ENCODE measurements at regions not wholly inside any gene's neighbourhood (a gene's known extent, or its start where the extent isn't known, plus 50 kb on each side); places are given as distances from the start of the nearest gene placed in this dataset.

- no peak overlapping the region for H3K27ac ChIP-seq (ENCODE audit: low read depth in 1 of 2, low read length in 1 of 2)
- H3K36me3 ChIP-seq (ENCODE audit: control insufficient read depth in 2 of 2, insufficient read depth in 2 of 2, low read length in 1 of 2): no peaks in the 10 kb centered on the region
- DNase-seq (ENCODE audit: low read depth in 6 of 9, low spot score in 9 of 9): no peak
- H3K27me3 ChIP-seq (ENCODE audit: control insufficient read depth in 2 of 2, insufficient read depth in 1 of 2, low read length in 1 of 2): no peaks in the 10 kb centered on the region
- no peaks in the 10 kb centered on the region for H3K4me1 ChIP-seq (ENCODE audit: control insufficient read depth in 2 of 2, insufficient read depth in 2 of 2, low read length in 2 of 2)
- no peaks in the 10 kb centered on the region for H3K9me3 ChIP-seq (ENCODE audit: control insufficient read depth in 2 of 2, insufficient read depth in 1 of 2, low read length in 1 of 2)
- H3K4me3 ChIP-seq (ENCODE audit: low read length in 2 of 2): no peak overlapping the region
Observed at GRCh38 chr18:41042866-41043265, 912.2 kb upstream of the PIK3C3 start.

GRCh38 chr18:41038071-41038470 is 917.0 kb upstream of the PIK3C3 start:
- Histone ChIP-seq H3K27ac (ENCODE audit: low read depth in 1 of 2, low read length in 1 of 2) (no peak overlapping the region), H3K36me3 (ENCODE audit: control insufficient read depth in 2 of 2, insufficient read depth in 2 of 2, low read length in 1 of 2) (no peaks in the 10 kb centered on the region), H3K4me1 (ENCODE audit: control insufficient read depth in 2 of 2, insufficient read depth in 2 of 2, low read length in 2 of 2) (no peaks in the 10 kb centered on the region), H3K4me3 (ENCODE audit: low read length in 2 of 2) (no peak overlapping the region), H3K9me3 (ENCODE audit: control insufficient read depth in 2 of 2, insufficient read depth in 1 of 2, low read length in 1 of 2) (no peaks in the 10 kb centered on the region), H3K27me3 (ENCODE audit: control insufficient read depth in 2 of 2, insufficient read depth in 1 of 2, low read length in 1 of 2) (no peaks in the 10 kb centered on the region)
- DNase-seq (ENCODE audit: low read depth in 6 of 9, low spot score in 9 of 9): no peak
- 100% methylated on average over 1 of the region's 1 CpG for WGBS

- Histone ChIP-seq H3K9me3 (ENCODE audit: control insufficient read depth in 2 of 2, insufficient read depth in 1 of 2, low read length in 1 of 2) (no peaks in the 10 kb centered on the region), H3K27me3 (ENCODE audit: control insufficient read depth in 2 of 2, insufficient read depth in 1 of 2, low read length in 1 of 2) (no peaks in the 10 kb centered on the region), H3K4me1 (ENCODE audit: control insufficient read depth in 2 of 2, insufficient read depth in 2 of 2, low read length in 2 of 2) (no peaks in the 10 kb centered on the region), H3K36me3 (ENCODE audit: control insufficient read depth in 2 of 2, insufficient read depth in 2 of 2, low read length in 1 of 2) (no peaks in the 10 kb centered on the region), H3K27ac (ENCODE audit: low read depth in 1 of 2, low read length in 1 of 2) (no peak overlapping the region), H3K4me3 (ENCODE audit: low read length in 2 of 2) (no peak overlapping the region)
- WGBS: 91% methylated on average over 6 of the region's 6 CpGs
- no peak for DNase-seq (ENCODE audit: low read depth in 6 of 9, low spot score in 9 of 9)
Observed at GRCh38 chr18:41036346-41036745, 918.7 kb upstream of the PIK3C3 start.

GRCh38 chr18:41034413-41034812 is 920.6 kb upstream of the PIK3C3 start:
- Histone ChIP-seq H3K27me3 (ENCODE audit: control insufficient read depth in 2 of 2, insufficient read depth in 1 of 2, low read length in 1 of 2) (no peaks in the 10 kb centered on the region), H3K9me3 (ENCODE audit: control insufficient read depth in 2 of 2, insufficient read depth in 1 of 2, low read length in 1 of 2) (no peaks in the 10 kb centered on the region), H3K36me3 (ENCODE audit: control insufficient read depth in 2 of 2, insufficient read depth in 2 of 2, low read length in 1 of 2) (no peaks in the 10 kb centered on the region), H3K4me1 (ENCODE audit: control insufficient read depth in 2 of 2, insufficient read depth in 2 of 2, low read length in 2 of 2) (no peaks in the 10 kb centered on the region), H3K4me3 (ENCODE audit: low read length in 2 of 2) (no peak overlapping the region), H3K27ac (ENCODE audit: low read depth in 1 of 2, low read length in 1 of 2) (no peak overlapping the region)
- WGBS: 92% methylated on average over 2 of the region's 2 CpGs
- DNase-seq (ENCODE audit: low read depth in 6 of 9, low spot score in 9 of 9): no peak

DNA sequence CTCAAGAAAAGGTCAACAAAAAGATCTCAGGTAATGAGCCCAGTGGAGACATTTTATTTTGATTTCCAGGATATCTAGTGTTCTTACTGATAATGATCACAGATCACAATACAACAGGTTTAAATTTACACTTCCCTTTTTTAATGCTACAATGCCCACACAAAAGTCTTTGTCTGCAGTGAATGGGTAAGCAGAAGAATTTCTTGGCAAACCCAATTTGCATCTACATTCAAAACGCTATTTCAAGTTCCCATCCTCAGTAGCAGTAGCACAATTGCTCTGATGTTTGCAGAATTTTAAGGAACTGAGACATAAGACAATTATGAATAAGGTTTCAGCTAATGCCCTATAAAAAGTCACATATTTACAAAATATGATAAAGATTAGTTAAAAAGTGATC is 929.4 kb upstream of the PIK3C3 start:
- WGBS: 68% methylated on average over 1 of the region's 1 CpG
- no peaks in the 10 kb centered on the region for H3K4me1 ChIP-seq (ENCODE audit: control insufficient read depth in 2 of 2, insufficient read depth in 2 of 2, low read length in 2 of 2)
- H3K36me3 ChIP-seq (ENCODE audit: control insufficient read depth in 2 of 2, insufficient read depth in 2 of 2, low read length in 1 of 2): no peaks in the 10 kb centered on the region
- DNase-seq (ENCODE audit: low read depth in 6 of 9, low spot score in 9 of 9): no peak
- no peaks in the 10 kb centered on the region for H3K27me3 ChIP-seq (ENCODE audit: control insufficient read depth in 2 of 2, insufficient read depth in 1 of 2, low read length in 1 of 2)
- no peak overlapping the region for H3K4me3 ChIP-seq (ENCODE audit: low read length in 2 of 2)
- no peak overlapping the region for H3K27ac ChIP-seq (ENCODE audit: low read depth in 1 of 2, low read length in 1 of 2)
- no peaks in the 10 kb centered on the region for H3K9me3 ChIP-seq (ENCODE audit: control insufficient read depth in 2 of 2, insufficient read depth in 1 of 2, low read length in 1 of 2)

GRCh38 chr18:41024792-41025191 is 930.2 kb upstream of the PIK3C3 start:
- WGBS: 93% methylated on average over 2 of the region's 2 CpGs
- DNase-seq (ENCODE audit: low read depth in 6 of 9, low spot score in 9 of 9): no peak
- Histone ChIP-seq H3K4me3 (ENCODE audit: low read length in 2 of 2) (no peak overlapping the region), H3K9me3 (ENCODE audit: control insufficient read depth in 2 of 2, insufficient read depth in 1 of 2, low read length in 1 of 2) (no peaks in the 10 kb centered on the region), H3K4me1 (ENCODE audit: control insufficient read depth in 2 of 2, insufficient read depth in 2 of 2, low read length in 2 of 2) (no peaks in the 10 kb centered on the region), H3K27ac (ENCODE audit: low read depth in 1 of 2, low read length in 1 of 2) (no peak overlapping the region), H3K27me3 (ENCODE audit: control insufficient read depth in 2 of 2, insufficient read depth in 1 of 2, low read length in 1 of 2) (no peaks in the 10 kb centered on the region), H3K36me3 (ENCODE audit: control insufficient read depth in 2 of 2, insufficient read depth in 2 of 2, low read length in 1 of 2) (no peaks in the 10 kb centered on the region)

DNA sequence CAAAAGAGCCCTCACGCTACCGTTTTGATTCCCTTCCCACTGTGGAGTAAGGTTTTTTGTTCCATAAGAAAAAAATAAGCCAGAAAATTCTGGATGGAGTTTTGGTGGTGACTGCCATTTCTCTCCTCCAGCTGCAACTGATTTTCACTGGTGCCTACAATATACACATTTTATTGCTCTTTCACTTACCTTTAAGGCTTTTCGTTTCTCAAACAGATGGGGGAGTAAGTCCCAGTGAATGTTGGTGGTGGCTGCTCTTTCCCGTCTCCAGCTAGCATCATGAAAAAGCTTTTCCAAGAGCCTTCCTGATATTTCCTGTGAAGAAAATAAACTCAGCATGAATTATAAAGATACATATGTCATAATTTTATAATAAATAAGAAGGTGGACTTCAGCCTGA is 932.5 kb upstream of the PIK3C3 start:
- H3K27me3 ChIP-seq (ENCODE audit: control insufficient read depth in 2 of 2, insufficient read depth in 1 of 2, low read length in 1 of 2): no peaks in the 10 kb centered on the region
- DNase-seq (ENCODE audit: low read depth in 6 of 9, low spot score in 9 of 9): no peak
- H3K36me3 ChIP-seq (ENCODE audit: control insufficient read depth in 2 of 2, insufficient read depth in 2 of 2, low read length in 1 of 2): no peaks in the 10 kb centered on the region
- H3K4me3 ChIP-seq (ENCODE audit: low read length in 2 of 2): no peak overlapping the region
- H3K4me1 ChIP-seq (ENCODE audit: control insufficient read depth in 2 of 2, insufficient read depth in 2 of 2, low read length in 2 of 2): no peaks in the 10 kb centered on the region
- no peaks in the 10 kb centered on the region for H3K9me3 ChIP-seq (ENCODE audit: control insufficient read depth in 2 of 2, insufficient read depth in 1 of 2, low read length in 1 of 2)
- 86% methylated on average over 4 of the region's 4 CpGs for WGBS
- no peak overlapping the region for H3K27ac ChIP-seq (ENCODE audit: low read depth in 1 of 2, low read length in 1 of 2)

GRCh38 chr18:41021089-41021488 is 933.9 kb upstream of the PIK3C3 start:
- DNase-seq (ENCODE audit: low read depth in 6 of 9, low spot score in 9 of 9): no peak
- H3K9me3 ChIP-seq (ENCODE audit: control insufficient read depth in 2 of 2, insufficient read depth in 1 of 2, low read length in 1 of 2): no peaks in the 10 kb centered on the region
- H3K27me3 ChIP-seq (ENCODE audit: control insufficient read depth in 2 of 2, insufficient read depth in 1 of 2, low read length in 1 of 2): no peaks in the 10 kb centered on the region
- H3K4me1 ChIP-seq (ENCODE audit: control insufficient read depth in 2 of 2, insufficient read depth in 2 of 2, low read length in 2 of 2): no peaks in the 10 kb centered on the region
- no peak overlapping the region for H3K27ac ChIP-seq (ENCODE audit: low read depth in 1 of 2, low read length in 1 of 2)
- 74% methylated on average over 3 of the region's 3 CpGs for WGBS
- no peak overlapping the region for H3K4me3 ChIP-seq (ENCODE audit: low read length in 2 of 2)
- no peaks in the 10 kb centered on the region for H3K36me3 ChIP-seq (ENCODE audit: control insufficient read depth in 2 of 2, insufficient read depth in 2 of 2, low read length in 1 of 2)

DNA sequence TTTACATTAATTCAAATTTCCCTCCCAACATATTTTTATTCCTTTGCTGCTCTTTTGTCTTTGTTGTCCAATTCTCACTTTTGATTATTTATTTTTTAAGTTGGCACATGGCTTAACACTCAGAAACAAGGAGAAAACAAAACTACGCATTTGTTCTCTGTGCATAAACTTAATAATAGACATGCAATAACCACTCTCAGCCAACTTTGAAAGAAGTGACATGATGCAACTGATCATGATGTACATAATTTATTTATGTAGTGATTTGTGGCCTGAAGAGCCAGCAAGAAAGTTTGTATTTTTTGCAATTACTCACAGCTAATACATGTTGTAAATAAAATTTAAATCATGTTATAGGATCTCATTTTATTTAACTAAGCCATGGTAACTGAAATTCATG is 942.8 kb upstream of the PIK3C3 start:
- DNase-seq (ENCODE audit: low read depth in 6 of 9, low spot score in 9 of 9): no peak
- Histone ChIP-seq H3K4me3 (ENCODE audit: low read length in 2 of 2) (no peak overlapping the region), H3K4me1 (ENCODE audit: control insufficient read depth in 2 of 2, insufficient read depth in 2 of 2, low read length in 2 of 2) (no peaks in the 10 kb centered on the region), H3K27me3 (ENCODE audit: control insufficient read depth in 2 of 2, insufficient read depth in 1 of 2, low read length in 1 of 2) (no peaks in the 10 kb centered on the region), H3K36me3 (ENCODE audit: control insufficient read depth in 2 of 2, insufficient read depth in 2 of 2, low read length in 1 of 2) (no peaks in the 10 kb centered on the region), H3K27ac (ENCODE audit: low read depth in 1 of 2, low read length in 1 of 2) (no peak overlapping the region), H3K9me3 (ENCODE audit: control insufficient read depth in 2 of 2, insufficient read depth in 1 of 2, low read length in 1 of 2) (no peaks in the 10 kb centered on the region)
- 96% methylated on average over 1 of the region's 1 CpG for WGBS

DNA sequence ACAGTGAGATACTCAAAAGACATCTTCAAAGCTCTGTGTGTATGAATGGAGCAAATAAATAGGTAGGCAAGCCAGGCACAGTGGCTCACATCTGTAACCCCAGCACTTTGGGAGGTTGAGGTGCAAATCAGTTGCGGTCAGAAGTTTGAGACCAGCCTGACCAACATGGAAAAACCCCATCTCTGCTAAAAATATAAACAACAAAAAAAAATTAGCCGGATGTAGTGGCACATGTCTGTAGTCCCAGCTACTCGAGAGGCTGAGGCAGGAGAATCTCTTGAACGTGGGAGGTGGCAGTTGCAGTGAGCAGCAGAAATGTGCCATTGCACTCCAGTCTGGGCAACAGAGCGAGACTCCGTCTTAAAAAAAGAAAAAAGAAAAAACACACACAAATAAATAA is 945.1 kb upstream of the PIK3C3 start:
- DNase-seq (ENCODE audit: low read depth in 6 of 9, low spot score in 9 of 9): no peak
- Histone ChIP-seq H3K27ac (ENCODE audit: low read depth in 1 of 2, low read length in 1 of 2) (no peak overlapping the region), H3K9me3 (ENCODE audit: control insufficient read depth in 2 of 2, insufficient read depth in 1 of 2, low read length in 1 of 2) (no peaks in the 10 kb centered on the region), H3K36me3 (ENCODE audit: control insufficient read depth in 2 of 2, insufficient read depth in 2 of 2, low read length in 1 of 2) (no peaks in the 10 kb centered on the region), H3K4me3 (ENCODE audit: low read length in 2 of 2) (no peak overlapping the region), H3K4me1 (ENCODE audit: control insufficient read depth in 2 of 2, insufficient read depth in 2 of 2, low read length in 2 of 2) (no peaks in the 10 kb centered on the region), H3K27me3 (ENCODE audit: control insufficient read depth in 2 of 2, insufficient read depth in 1 of 2, low read length in 1 of 2) (no peaks in the 10 kb centered on the region)
- 93% methylated on average over 6 of the region's 6 CpGs for WGBS

Measured in thymus (tissue), 11 donors.